ENCODE measurements at regions not wholly inside any gene's neighbourhood (a gene's known extent, or its start where the extent isn't known, plus 50 kb on each side); places are given as distances from the start of the nearest gene placed in this dataset.
A peak's percentile ranks its signal among the peaks of the same experiment; 100 is the strongest.

- TF ChIP-seq ZZZ3 (CRISPR knock-in tag; IDR thresholded peaks at IDR 0.05; ENCODE audit: borderline replicate concordance) (no peak), RORA (CRISPR knock-in tag; IDR thresholded peaks at IDR 0.05) (no peak), DPF2 (CRISPR knock-in tag; IDR thresholded peaks at IDR 0.05; ENCODE audit: borderline replicate concordance, low read depth) (no peak), KDM1A (CRISPR knock-in tag; IDR thresholded peaks at IDR 0.05) (no peak), TFAP4 (IDR thresholded peaks at IDR 0.05; ENCODE audit: borderline replicate concordance, low read depth) (no peak), JDP2 (CRISPR knock-in tag; IDR thresholded peaks at IDR 0.05; ENCODE audit: borderline replicate concordance) (no peak), CTCF (CRISPR knock-in tag; IDR thresholded peaks at IDR 0.05) (peak; percentile 35; the same call in 1 of the 2 replicates), ATF6 (CRISPR knock-in tag; conservative IDR thresholded peaks at IDR 0.05) (no peak), ZFP36 (IDR thresholded peaks at IDR 0.05; ENCODE audit: borderline replicate concordance, low read depth, low read length, partially characterized antibody) (no peak), FOXC1 (CRISPR knock-in tag; IDR thresholded peaks at IDR 0.05; ENCODE audit: borderline replicate concordance) (no peak), HDAC6 (IDR thresholded peaks at IDR 0.05; ENCODE audit: low read depth, low read length) (no peak), NFE2 (CRISPR knock-in tag; IDR thresholded peaks at IDR 0.05) (no peak), ZSCAN30 (CRISPR knock-in tag; IDR thresholded peaks at IDR 0.05) (no peak)
Observed at GRCh38 chr11:115672412-115672811, 168.2 kb upstream of the CADM1 start.

Data from HepG2 (cell line).